ENCODE measurements at regions not wholly inside any gene's neighbourhood (a gene's known extent, or its start where the extent isn't known, plus 50 kb on each side); places are given as distances from the start of the nearest gene placed in this dataset.

DNA sequence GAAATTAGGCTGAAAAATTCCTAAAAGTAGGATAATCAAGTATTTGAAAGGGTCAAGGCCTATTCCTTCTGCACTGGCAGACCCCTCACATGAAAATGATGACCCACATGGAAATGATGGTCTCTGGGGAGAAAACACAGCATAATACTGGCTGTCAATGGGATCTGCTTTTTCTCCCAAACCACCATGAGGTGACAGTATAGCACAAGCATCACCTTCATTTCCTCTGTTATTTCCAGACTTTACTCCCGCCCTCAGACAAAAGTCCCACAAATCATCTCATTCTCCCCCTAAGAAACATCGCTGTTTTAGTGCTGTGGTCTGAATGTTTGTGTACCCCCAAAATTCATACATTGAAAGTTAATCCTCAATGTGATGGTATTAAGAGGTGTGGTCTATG lies 161.0 kb downstream of the RSL24D1 start:
- no peaks in the 10 kb centered on the region for H3K9me3 ChIP-seq (ENCODE audit: control insufficient read depth in 3 of 3, low read length in 3 of 3)
- H3K4me3 ChIP-seq (ENCODE audit: low read length in 3 of 3), result no peak overlapping the region
- H3K9ac ChIP-seq (ENCODE audit: low read depth in 1 of 3, low read length in 3 of 3), result no peak overlapping the region
- H3K27ac ChIP-seq (ENCODE audit: low read depth, low read length), result no peak overlapping the region
- no peaks in the 10 kb centered on the region for H3K27me3 ChIP-seq (ENCODE audit: control insufficient read depth in 3 of 3, insufficient read depth in 3 of 3, low read length in 3 of 3)
- no peaks in the 10 kb centered on the region for H3K4me1 ChIP-seq (ENCODE audit: control insufficient read depth in 3 of 3, insufficient read depth in 3 of 3, low read length in 3 of 3)
- H3K36me3 ChIP-seq (ENCODE audit: control insufficient read depth in 3 of 3, insufficient read depth in 3 of 3, low read length in 3 of 3), result no peaks in the 10 kb centered on the region

DNA sequence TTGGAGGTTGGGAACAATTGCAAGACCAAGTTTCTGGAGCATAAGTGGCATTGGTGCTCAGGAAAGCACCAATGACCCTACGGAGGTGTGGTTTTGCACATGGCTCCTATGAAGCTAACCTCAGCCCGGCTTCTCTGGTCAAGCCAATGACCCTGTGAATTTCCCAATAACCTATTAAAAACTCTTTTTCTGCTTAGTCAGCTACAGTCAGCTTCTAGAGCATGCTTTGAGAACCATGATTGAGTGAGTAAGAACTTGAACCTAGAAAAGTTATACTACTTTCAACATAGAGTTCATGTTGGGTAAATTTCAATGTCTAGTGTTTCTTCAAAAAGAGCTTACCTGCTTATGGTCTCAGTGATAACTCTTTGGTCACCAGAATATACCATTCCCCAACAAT lies 163.2 kb downstream of the RSL24D1 start:
- H3K9ac ChIP-seq (ENCODE audit: low read depth in 1 of 3, low read length in 3 of 3), result no peak overlapping the region
- H3K27ac ChIP-seq (ENCODE audit: low read depth, low read length), result no peak overlapping the region
- no peak overlapping the region for H3K4me3 ChIP-seq (ENCODE audit: low read length in 3 of 3)
- H3K27me3 ChIP-seq (ENCODE audit: control insufficient read depth in 3 of 3, insufficient read depth in 3 of 3, low read length in 3 of 3), result no peaks in the 10 kb centered on the region
- H3K36me3 ChIP-seq (ENCODE audit: control insufficient read depth in 3 of 3, insufficient read depth in 3 of 3, low read length in 3 of 3), result no peaks in the 10 kb centered on the region
- H3K4me1 ChIP-seq (ENCODE audit: control insufficient read depth in 3 of 3, insufficient read depth in 3 of 3, low read length in 3 of 3), result no peaks in the 10 kb centered on the region
- H3K9me3 ChIP-seq (ENCODE audit: control insufficient read depth in 3 of 3, low read length in 3 of 3), result no peaks in the 10 kb centered on the region

DNA sequence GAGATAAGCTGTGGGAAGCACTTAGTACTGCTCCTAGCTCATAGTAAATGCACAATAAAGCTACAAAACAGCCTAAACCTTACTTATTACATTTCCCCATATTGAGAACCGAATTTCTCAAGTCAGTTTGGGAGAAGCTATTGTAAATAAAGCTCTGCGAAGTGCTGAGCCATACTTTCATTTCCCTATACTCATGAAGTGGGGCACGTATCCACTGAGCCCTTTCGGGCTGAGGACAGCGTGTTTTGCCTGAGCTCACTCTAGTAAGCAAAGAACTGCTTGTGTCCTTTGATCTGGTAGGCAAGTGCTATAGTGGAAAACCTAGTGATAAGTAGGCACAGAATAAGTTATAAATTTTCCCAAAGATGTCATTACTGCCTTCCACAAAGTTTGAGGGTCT lies 165.0 kb downstream of the RSL24D1 start:
- no peaks in the 10 kb centered on the region for H3K4me1 ChIP-seq (ENCODE audit: control insufficient read depth in 3 of 3, insufficient read depth in 3 of 3, low read length in 3 of 3)
- H3K27me3 ChIP-seq (ENCODE audit: control insufficient read depth in 3 of 3, insufficient read depth in 3 of 3, low read length in 3 of 3), result no peaks in the 10 kb centered on the region
- H3K27ac ChIP-seq (ENCODE audit: low read depth, low read length), result no peak overlapping the region
- no peak overlapping the region for H3K4me3 ChIP-seq (ENCODE audit: low read length in 3 of 3)
- H3K9me3 ChIP-seq (ENCODE audit: control insufficient read depth in 3 of 3, low read length in 3 of 3), result no peaks in the 10 kb centered on the region
- H3K36me3 ChIP-seq (ENCODE audit: control insufficient read depth in 3 of 3, insufficient read depth in 3 of 3, low read length in 3 of 3), result no peaks in the 10 kb centered on the region
- H3K9ac ChIP-seq (ENCODE audit: low read depth in 1 of 3, low read length in 3 of 3), result no peak overlapping the region

DNA sequence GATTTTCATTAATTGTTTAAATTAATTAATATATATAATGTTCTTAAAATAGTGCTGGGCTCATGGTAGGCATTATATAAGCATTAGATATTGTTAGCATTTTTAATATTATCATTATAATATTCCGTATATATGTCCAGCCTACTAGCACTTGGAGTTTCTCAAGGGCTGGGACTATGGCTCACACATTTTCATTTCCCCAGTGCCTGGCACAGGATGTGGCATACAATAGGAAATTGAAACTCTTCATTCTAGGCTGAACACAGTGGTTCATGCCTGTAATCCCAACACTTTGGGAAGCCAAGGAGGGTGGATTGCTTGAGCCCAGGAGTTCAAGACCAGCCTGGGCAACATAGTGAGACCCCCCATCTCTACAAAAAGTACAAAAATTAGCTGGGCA lies 170.4 kb downstream of the RSL24D1 start:
- H3K9ac ChIP-seq (ENCODE audit: low read depth in 1 of 3, low read length in 3 of 3), result no peak overlapping the region
- H3K36me3 ChIP-seq (ENCODE audit: control insufficient read depth in 3 of 3, insufficient read depth in 3 of 3, low read length in 3 of 3), result no peaks in the 10 kb centered on the region
- no peak overlapping the region for H3K27ac ChIP-seq (ENCODE audit: low read depth, low read length)
- H3K4me1 ChIP-seq (ENCODE audit: control insufficient read depth in 3 of 3, insufficient read depth in 3 of 3, low read length in 3 of 3), result no peaks in the 10 kb centered on the region
- H3K27me3 ChIP-seq (ENCODE audit: control insufficient read depth in 3 of 3, insufficient read depth in 3 of 3, low read length in 3 of 3), result no peaks in the 10 kb centered on the region
- no peaks in the 10 kb centered on the region for H3K9me3 ChIP-seq (ENCODE audit: control insufficient read depth in 3 of 3, low read length in 3 of 3)
- H3K4me3 ChIP-seq (ENCODE audit: low read length in 3 of 3), result no peak overlapping the region

DNA sequence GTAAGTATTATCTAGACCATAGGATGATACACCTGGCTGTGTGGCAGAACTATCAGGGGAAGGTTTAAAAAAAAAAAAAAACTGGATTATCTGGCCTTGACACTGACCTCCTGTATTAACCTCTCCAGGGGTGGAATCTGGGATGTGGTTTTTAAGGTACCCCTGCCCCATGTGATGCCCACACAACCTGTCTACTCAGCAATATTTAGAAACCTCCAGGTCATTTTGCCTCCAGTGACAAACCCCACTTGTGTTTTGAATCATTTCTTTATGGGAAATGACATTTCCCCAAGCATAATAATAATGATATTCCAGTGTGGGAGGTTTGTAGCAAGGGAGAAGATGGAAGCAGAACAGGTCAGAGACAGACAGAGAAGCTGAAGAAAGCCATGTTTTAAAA lies 179.1 kb downstream of the RSL24D1 start:
- no peaks in the 10 kb centered on the region for H3K9me3 ChIP-seq (ENCODE audit: control insufficient read depth in 3 of 3, low read length in 3 of 3)
- H3K27me3 ChIP-seq (ENCODE audit: control insufficient read depth in 3 of 3, insufficient read depth in 3 of 3, low read length in 3 of 3), result no peaks in the 10 kb centered on the region
- no peak overlapping the region for H3K27ac ChIP-seq (ENCODE audit: low read depth, low read length)
- no peaks in the 10 kb centered on the region for H3K4me1 ChIP-seq (ENCODE audit: control insufficient read depth in 3 of 3, insufficient read depth in 3 of 3, low read length in 3 of 3)
- no peak overlapping the region for H3K9ac ChIP-seq (ENCODE audit: low read depth in 1 of 3, low read length in 3 of 3)
- H3K36me3 ChIP-seq (ENCODE audit: control insufficient read depth in 3 of 3, insufficient read depth in 3 of 3, low read length in 3 of 3), result no peaks in the 10 kb centered on the region
- H3K4me3 ChIP-seq (ENCODE audit: low read length in 3 of 3), result no peak overlapping the region

DNA sequence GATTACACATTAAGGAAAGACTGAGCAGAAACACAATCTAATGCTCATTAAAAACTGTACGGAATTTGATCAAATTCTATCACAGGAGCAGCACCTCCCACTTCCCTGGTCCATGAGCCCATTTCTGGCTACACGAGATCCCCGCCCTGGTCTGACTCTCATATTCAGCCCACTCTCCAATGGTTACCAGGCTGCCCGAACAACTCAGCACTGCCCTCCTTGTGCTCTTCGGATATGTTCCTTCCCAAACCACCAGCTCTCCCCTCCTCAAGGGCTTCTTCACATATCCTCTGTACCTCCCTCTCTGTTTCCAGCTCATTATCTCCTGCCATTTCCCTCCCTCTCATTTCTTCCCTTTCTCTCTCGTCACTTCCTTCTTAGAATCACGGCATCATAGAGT lies 180.5 kb downstream of the RSL24D1 start:
- no peak overlapping the region for H3K27ac ChIP-seq (ENCODE audit: low read depth, low read length)
- no peak overlapping the region for H3K4me3 ChIP-seq (ENCODE audit: low read length in 3 of 3)
- H3K27me3 ChIP-seq (ENCODE audit: control insufficient read depth in 3 of 3, insufficient read depth in 3 of 3, low read length in 3 of 3), result no peaks in the 10 kb centered on the region
- H3K36me3 ChIP-seq (ENCODE audit: control insufficient read depth in 3 of 3, insufficient read depth in 3 of 3, low read length in 3 of 3), result no peaks in the 10 kb centered on the region
- no peaks in the 10 kb centered on the region for H3K4me1 ChIP-seq (ENCODE audit: control insufficient read depth in 3 of 3, insufficient read depth in 3 of 3, low read length in 3 of 3)
- no peak overlapping the region for H3K9ac ChIP-seq (ENCODE audit: low read depth in 1 of 3, low read length in 3 of 3)
- H3K9me3 ChIP-seq (ENCODE audit: control insufficient read depth in 3 of 3, low read length in 3 of 3), result no peaks in the 10 kb centered on the region

DNA sequence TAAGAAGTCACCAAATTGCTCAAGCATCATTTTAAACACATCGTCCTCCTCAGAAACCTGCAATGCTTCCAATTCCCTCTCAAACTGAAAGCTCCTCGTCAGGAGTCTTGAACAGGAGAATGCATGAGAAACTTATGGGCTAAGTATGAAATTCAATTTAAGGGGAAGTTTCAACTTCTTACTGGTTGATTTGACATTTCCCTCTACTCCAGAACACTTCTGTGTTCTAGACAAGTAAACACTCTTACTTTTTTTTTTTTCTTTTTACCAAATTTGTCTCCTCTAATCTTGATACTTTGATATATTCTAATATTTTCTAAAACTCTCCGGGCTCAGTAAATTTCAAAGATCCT lies 181.7 kb downstream of the RSL24D1 start:
- Histone ChIP-seq H3K27me3 (ENCODE audit: control insufficient read depth in 3 of 3, insufficient read depth in 3 of 3, low read length in 3 of 3) (no peaks in the 10 kb centered on the region), H3K9ac (ENCODE audit: low read depth in 1 of 3, low read length in 3 of 3) (no peak overlapping the region), H3K9me3 (ENCODE audit: control insufficient read depth in 3 of 3, low read length in 3 of 3) (no peaks in the 10 kb centered on the region), H3K4me3 (ENCODE audit: low read length in 3 of 3) (no peak overlapping the region), H3K36me3 (ENCODE audit: control insufficient read depth in 3 of 3, insufficient read depth in 3 of 3, low read length in 3 of 3) (no peaks in the 10 kb centered on the region), H3K4me1 (ENCODE audit: control insufficient read depth in 3 of 3, insufficient read depth in 3 of 3, low read length in 3 of 3) (no peaks in the 10 kb centered on the region), H3K27ac (ENCODE audit: low read depth, low read length) (no peak overlapping the region)

GRCh38 chr15:55014391-55015092 lies 182.2 kb downstream of the RSL24D1 start:
- H3K9ac ChIP-seq (ENCODE audit: low read depth in 1 of 3, low read length in 3 of 3), result no peak overlapping the region
- no peak overlapping the region for H3K4me3 ChIP-seq (ENCODE audit: low read length in 3 of 3)
- H3K4me1 ChIP-seq (ENCODE audit: control insufficient read depth in 3 of 3, insufficient read depth in 3 of 3, low read length in 3 of 3), result no peaks in the 10 kb centered on the region
- no peaks in the 10 kb centered on the region for H3K9me3 ChIP-seq (ENCODE audit: control insufficient read depth in 3 of 3, low read length in 3 of 3)
- H3K27me3 ChIP-seq (ENCODE audit: control insufficient read depth in 3 of 3, insufficient read depth in 3 of 3, low read length in 3 of 3), result no peaks in the 10 kb centered on the region
- no peaks in the 10 kb centered on the region for H3K36me3 ChIP-seq (ENCODE audit: control insufficient read depth in 3 of 3, insufficient read depth in 3 of 3, low read length in 3 of 3)
- no peak overlapping the region for H3K27ac ChIP-seq (ENCODE audit: low read depth, low read length)

GRCh38 chr15:55008421-55008820 lies 188.3 kb downstream of the RSL24D1 start:
- no peak overlapping the region for H3K27ac ChIP-seq (ENCODE audit: low read depth, low read length)
- no peak overlapping the region for H3K9ac ChIP-seq (ENCODE audit: low read depth in 1 of 3, low read length in 3 of 3)
- H3K27me3 ChIP-seq (ENCODE audit: control insufficient read depth in 3 of 3, insufficient read depth in 3 of 3, low read length in 3 of 3), result no peaks in the 10 kb centered on the region
- H3K36me3 ChIP-seq (ENCODE audit: control insufficient read depth in 3 of 3, insufficient read depth in 3 of 3, low read length in 3 of 3), result no peaks in the 10 kb centered on the region
- H3K4me1 ChIP-seq (ENCODE audit: control insufficient read depth in 3 of 3, insufficient read depth in 3 of 3, low read length in 3 of 3), result peaks cover 0 to 14% (median 7%) of the 10 kb centered on the region in 3 donors
- no peak overlapping the region for H3K4me3 ChIP-seq (ENCODE audit: low read length in 3 of 3)
- H3K9me3 ChIP-seq (ENCODE audit: control insufficient read depth in 3 of 3, low read length in 3 of 3), result no peaks in the 10 kb centered on the region

DNA sequence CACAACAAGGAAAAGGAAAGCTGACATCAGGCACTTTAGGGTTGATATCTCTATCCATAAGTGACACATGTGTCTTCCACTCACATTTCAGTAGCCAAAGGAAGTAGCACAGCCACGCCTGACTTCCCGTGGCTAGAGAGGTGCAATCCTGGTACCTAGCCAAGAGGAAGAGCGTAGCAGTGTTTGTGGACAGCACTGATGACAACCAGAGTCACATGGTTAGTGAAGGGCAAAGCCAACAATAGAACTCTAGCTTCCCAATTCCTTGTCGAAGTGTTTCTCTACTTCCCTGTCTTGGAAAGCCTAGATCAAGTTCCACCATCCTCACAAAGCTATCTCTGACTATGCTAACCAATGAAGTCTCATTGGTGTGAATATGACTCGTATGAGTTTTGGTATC lies 189.2 kb downstream of the RSL24D1 start:
- Histone ChIP-seq H3K9ac (ENCODE audit: low read depth in 1 of 3, low read length in 3 of 3) (no peak overlapping the region), H3K27me3 (ENCODE audit: control insufficient read depth in 3 of 3, insufficient read depth in 3 of 3, low read length in 3 of 3) (no peaks in the 10 kb centered on the region), H3K4me3 (ENCODE audit: low read length in 3 of 3) (no peak overlapping the region), H3K9me3 (ENCODE audit: control insufficient read depth in 3 of 3, low read length in 3 of 3) (no peaks in the 10 kb centered on the region), H3K27ac (ENCODE audit: low read depth, low read length) (no peak overlapping the region), H3K36me3 (ENCODE audit: control insufficient read depth in 3 of 3, insufficient read depth in 3 of 3, low read length in 3 of 3) (no peaks in the 10 kb centered on the region), H3K4me1 (ENCODE audit: control insufficient read depth in 3 of 3, insufficient read depth in 3 of 3, low read length in 3 of 3) (peaks cover 0 to 16% (median 7%) of the 10 kb centered on the region in 3 donors)

Measured in skeletal muscle tissue (tissue), 3 donors.